ENCODE measurements at regions not wholly inside any gene's neighbourhood (a gene's known extent, or its start where the extent isn't known, plus 50 kb on each side); places are given as distances from the start of the nearest gene placed in this dataset.

- no peak for TF ChIP-seq CTCF (conservative IDR thresholded peaks at IDR 0.05 in 1 of 2, IDR thresholded peaks at IDR 0.05 in 1 of 2; ENCODE audit: low read depth in 1 of 2, low read length in 2 of 2)
- TF ChIP-seq EZH2 (IDR thresholded peaks at IDR 0.05; ENCODE audit: low read length, missing control alignments): no peak
Observed at GRCh38 chrX:125424536-125424935, 104.9 kb downstream of the TEX13C start.

Measured in fibroblast of lung (primary cell).